ENCODE measurements at regions not wholly inside any gene's neighbourhood (a gene's known extent, or its start where the extent isn't known, plus 50 kb on each side); places are given as distances from the start of the nearest gene placed in this dataset.

- BruUV-seq (replicated peaks) = no TSS peak
- H3F3A ChIP-seq (ENCODE audit: insufficient read depth, low read depth) = no peaks in the 10 kb centered on the region
- ChIA-PET POLR2A (ENCODE audit: unreplicated experiment) (no interaction called here), CTCF (no interaction called here)
- intact Hi-C loops (cut with micrococcal nuclease; ENCODE audit: unreplicated experiment) = no loop called here
- no peak for DNase-seq
- H3K36me3 ChIP-seq (ENCODE audit: low read depth) = no peaks in the 10 kb centered on the region
- no peaks in the 10 kb centered on the region for H3K27me3 ChIP-seq (ENCODE audit: insufficient read depth, low read depth)
- H3K9me3 ChIP-seq (ENCODE audit: insufficient read depth, low read depth) = no peaks in the 10 kb centered on the region
- H2AFZ ChIP-seq = no peak overlapping the region
- H3K27ac ChIP-seq = no peak overlapping the region
- H3K4me1 ChIP-seq (replicated peaks; ENCODE audit: insufficient read depth) = no peaks in the 10 kb centered on the region
- no peak for TF ChIP-seq EZH2 (IDR thresholded peaks at IDR 0.05; ENCODE audit: low read depth)
- TF ChIP-seq CTCF (conservative IDR thresholded peaks at IDR 0.05) = no peak
- H3K79me2 ChIP-seq (ENCODE audit: low read depth) = no peaks in the 10 kb centered on the region
- H3K4me3 ChIP-seq = no peak overlapping the region
- no peak overlapping the region for H3K4me2 ChIP-seq
- H3K9me2 ChIP-seq (ENCODE audit: insufficient read depth) = no peaks in the 10 kb centered on the region
- H4K20me1 ChIP-seq (ENCODE audit: insufficient read depth) = no peaks in the 10 kb centered on the region
Measured at GRCh38 chr2:147320146-147320545, 524.7 kb upstream of the ACVR2A start.

- no peaks in the 10 kb centered on the region for H3F3A ChIP-seq (ENCODE audit: insufficient read depth, low read depth)
- no peak for TF ChIP-seq CTCF (conservative IDR thresholded peaks at IDR 0.05)
- TF ChIP-seq EZH2 (IDR thresholded peaks at IDR 0.05; ENCODE audit: low read depth) = no peak
- no peak overlapping the region for H3K4me2 ChIP-seq
- intact Hi-C loops (cut with micrococcal nuclease; ENCODE audit: unreplicated experiment) = no loop called here
- H3K9me2 ChIP-seq (ENCODE audit: insufficient read depth) = no peaks in the 10 kb centered on the region
- no peaks in the 10 kb centered on the region for H3K36me3 ChIP-seq (ENCODE audit: low read depth)
- no peak overlapping the region for H3K4me3 ChIP-seq
- BruUV-seq (replicated peaks) = no TSS peak
- no peaks in the 10 kb centered on the region for H3K4me1 ChIP-seq (replicated peaks; ENCODE audit: insufficient read depth)
- no peak overlapping the region for H2AFZ ChIP-seq
- H3K27me3 ChIP-seq (ENCODE audit: insufficient read depth, low read depth) = no peaks in the 10 kb centered on the region
- POLR2A ChIA-PET (ENCODE audit: unreplicated experiment) = no interaction called here
- CTCF ChIA-PET = no interaction called here
- no peak for DNase-seq
- H4K20me1 ChIP-seq (ENCODE audit: insufficient read depth) = no peaks in the 10 kb centered on the region
- no peaks in the 10 kb centered on the region for H3K9me3 ChIP-seq (ENCODE audit: insufficient read depth, low read depth)
- H3K27ac ChIP-seq = no peak overlapping the region
- no peaks in the 10 kb centered on the region for H3K79me2 ChIP-seq (ENCODE audit: low read depth)
Measured at GRCh38 chr2:147311058-147311430, 533.8 kb upstream of the ACVR2A start.

- no peak overlapping the region for H3K4me2 ChIP-seq
- DNase-seq = no peak
- H3K9me2 ChIP-seq (ENCODE audit: insufficient read depth) = no peaks in the 10 kb centered on the region
- H3F3A ChIP-seq (ENCODE audit: insufficient read depth, low read depth) = no peaks in the 10 kb centered on the region
- BruUV-seq (replicated peaks) = no TSS peak
- H3K27me3 ChIP-seq (ENCODE audit: insufficient read depth, low read depth) = no peaks in the 10 kb centered on the region
- POLR2A ChIA-PET (ENCODE audit: unreplicated experiment) = no interaction called here
- intact Hi-C loops (cut with micrococcal nuclease; ENCODE audit: unreplicated experiment) = no loop called here
- H3K27ac ChIP-seq = no peak overlapping the region
- H3K36me3 ChIP-seq (ENCODE audit: low read depth) = no peaks in the 10 kb centered on the region
- no peaks in the 10 kb centered on the region for H3K9me3 ChIP-seq (ENCODE audit: insufficient read depth, low read depth)
- H3K79me2 ChIP-seq (ENCODE audit: low read depth) = no peaks in the 10 kb centered on the region
- H3K4me1 ChIP-seq (replicated peaks; ENCODE audit: insufficient read depth) = no peaks in the 10 kb centered on the region
- CTCF ChIA-PET = no interaction called here
- no peak overlapping the region for H2AFZ ChIP-seq
- no peak overlapping the region for H3K4me3 ChIP-seq
- H4K20me1 ChIP-seq (ENCODE audit: insufficient read depth) = no peaks in the 10 kb centered on the region
- TF ChIP-seq EZH2 (IDR thresholded peaks at IDR 0.05; ENCODE audit: low read depth) (no peak), CTCF (conservative IDR thresholded peaks at IDR 0.05) (no peak)
Measured at GRCh38 chr2:147310335-147311057, 534.3 kb upstream of the ACVR2A start.
